GM18502 (cell line): ENCODE measurements at regions not wholly inside any gene's neighbourhood (a gene's known extent, or its start where the extent isn't known, plus 50 kb on each side); places are given as distances from the start of the nearest gene placed in this dataset.
"Not testable (repeated sequence)": the region's sequence is repeated elsewhere in the genome, so short reads cannot be mapped to it uniquely, and the experiment has no call there.

Experiments used
- ATAC-seq: cut with Tn5 transposase; IDR thresholded peaks from one replicate; pipeline ENCODE4 v1.9.1; 2021; ENCODE audit warnings: mild to moderate bottlenecking; ENCODE audit not compliant: unreplicated experiment, poor library complexity

- ATAC-seq: no peak
Measured at GRCh38 chr1:10866321-10867093, 70.1 kb upstream of the CASZ1 start.

GRCh38 chr1:10867138-10867721 lies 70.8 kb upstream of the CASZ1 start:
- no peak for ATAC-seq

- ATAC-seq: no peak
Measured at GRCh38 chr1:10867914-10868598, 71.6 kb upstream of the CASZ1 start.

- ATAC-seq: no peak
Measured at GRCh38 chr1:10868599-10868965, 72.1 kb upstream of the CASZ1 start.

- ATAC-seq: no peak
Measured at GRCh38 chr1:10869933-10870332, 73.5 kb upstream of the CASZ1 start.

- no peak for ATAC-seq
Measured at GRCh38 chr1:10870493-10871096, 74.1 kb upstream of the CASZ1 start.

- ATAC-seq: no peak
Measured at GRCh38 chr1:10873189-10873588, 76.7 kb upstream of the CASZ1 start.

GRCh38 chr1:10874351-10874750 lies 77.9 kb upstream of the CASZ1 start:
- ATAC-seq: no peak

- no peak for ATAC-seq
Measured at GRCh38 chr1:10877894-10878293, 81.4 kb upstream of the CASZ1 start.

GRCh38 chr1:10878469-10878868 lies 82.0 kb upstream of the CASZ1 start:
- no peak for ATAC-seq

- no peak for ATAC-seq
Measured at GRCh38 chr1:10880063-10880462, 83.6 kb upstream of the CASZ1 start.

GRCh38 chr1:10881046-10881445 lies 84.6 kb upstream of the CASZ1 start:
- ATAC-seq: no peak

- ATAC-seq: no peak
Measured at GRCh38 chr1:10882069-10882468, 85.6 kb upstream of the CASZ1 start.

- ATAC-seq: not testable (repeated sequence)
Measured at GRCh38 chr1:10887032-10887431, 90.6 kb upstream of the CASZ1 start.

- no peak for ATAC-seq
Measured at GRCh38 chr1:10888291-10888690, 91.8 kb upstream of the CASZ1 start.

GRCh38 chr1:10888791-10889649 lies 92.6 kb upstream of the CASZ1 start:
- ATAC-seq: no peak

GRCh38 chr1:10889650-10890353 lies 93.4 kb upstream of the CASZ1 start:
- ATAC-seq: no peak

- ATAC-seq: no peak
Measured at GRCh38 chr1:10890491-10891071, 94.1 kb upstream of the CASZ1 start.

- ATAC-seq: no peak
Measured at GRCh38 chr1:10891091-10891490, 94.6 kb upstream of the CASZ1 start.
